HuH-7.5 (cell line): ENCODE measurements at regions not wholly inside any gene's neighbourhood (a gene's known extent, or its start where the extent isn't known, plus 50 kb on each side); places are given as distances from the start of the nearest gene placed in this dataset.

Experiments
- DNase-seq: peaks from one replicate; pipeline ENCODE4 v3.0.0; 2011; ENCODE audit warnings: low spot score

- no peak for DNase-seq
Measured at GRCh38 chr7:131265227-131265626, 62.4 kb upstream of the MKLN1 start.

- DNase-seq = no peak
Measured at GRCh38 chr7:131267631-131268030, 60.0 kb upstream of the MKLN1 start.

GRCh38 chr7:131268906-131269305 is 58.8 kb upstream of the MKLN1 start:
- no peak for DNase-seq

- DNase-seq = no peak
Measured at GRCh38 chr7:131272086-131272485, 55.6 kb upstream of the MKLN1 start.

GRCh38 chr7:131274986-131275385 is 52.7 kb upstream of the MKLN1 start:
- no peak for DNase-seq

- no peak for DNase-seq
Measured at GRCh38 chr7:131276190-131276589, 51.5 kb upstream of the MKLN1 start.

GRCh38 chr7:131276748-131277147 is 50.9 kb upstream of the MKLN1 start:
- DNase-seq = no peak
